Dedifferentiated amniotic fluid mesenchymal stem cell (primary cell): ENCODE measurements at regions not wholly inside any gene's neighbourhood (a gene's known extent, or its start where the extent isn't known, plus 50 kb on each side); places are given as distances from the start of the nearest gene placed in this dataset.
"Not testable (repeated sequence)": the region's sequence is repeated elsewhere in the genome, so short reads cannot be mapped to it uniquely, and the experiment has no call there.

Source experiments
- DNase-seq: peaks from one replicate; pipeline ENCODE4 v3.0.0-alpha.2; 2016; ENCODE audit errors: extremely low spot score

DNA sequence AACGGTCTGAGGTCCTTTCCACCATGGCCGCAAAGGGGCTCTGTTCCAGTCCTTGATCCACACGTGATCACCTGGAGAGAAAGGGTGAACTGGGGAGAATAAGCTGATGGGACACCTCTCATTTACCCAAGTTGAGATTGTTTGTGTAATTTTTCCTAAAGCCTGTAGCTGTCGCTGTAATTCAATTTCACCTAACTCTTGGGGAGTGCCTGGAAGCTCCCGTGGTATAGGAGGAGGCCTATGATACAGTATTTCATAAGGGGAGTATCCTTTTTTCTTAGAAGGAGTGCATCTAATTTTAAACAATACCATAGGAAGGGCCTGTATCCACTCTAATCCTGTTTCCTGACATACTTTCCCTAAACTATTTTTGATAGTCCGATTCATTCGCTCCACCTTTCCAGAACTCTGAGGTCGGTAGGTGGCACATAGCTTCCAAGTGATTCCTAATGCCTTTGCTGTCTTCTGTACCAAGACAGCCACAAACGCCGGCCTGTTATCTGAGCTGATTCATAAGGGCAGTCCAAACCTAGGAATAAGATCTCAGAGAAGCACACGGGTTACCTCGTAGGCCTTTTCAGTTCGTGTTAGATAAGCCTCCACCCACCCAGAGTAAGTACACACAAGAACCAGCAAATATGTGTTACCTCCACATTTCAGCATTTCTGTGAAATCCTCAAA, 78.9 kb upstream of the VEPH1 start:
- not testable (repeated sequence) for DNase-seq

DNA sequence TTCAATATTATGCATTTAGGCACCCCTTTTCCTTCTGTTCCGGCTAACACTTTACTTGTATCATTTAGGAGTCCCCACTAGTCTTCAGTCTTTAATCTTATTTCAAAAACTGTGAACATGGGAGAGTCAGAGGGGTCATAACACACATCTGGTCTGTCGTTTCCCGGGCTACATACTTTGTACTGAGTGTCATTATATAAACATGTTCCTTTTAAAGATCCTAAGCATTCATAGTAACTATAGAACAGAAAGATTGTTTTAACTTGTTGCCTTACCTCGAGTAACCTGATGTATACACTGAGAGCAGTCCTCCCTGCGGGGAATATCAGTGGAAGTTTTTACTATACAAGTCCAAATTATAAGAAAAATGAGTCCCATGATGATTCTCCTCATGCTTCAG, 78.2 kb upstream of the VEPH1 start:
- no peak for DNase-seq

DNA sequence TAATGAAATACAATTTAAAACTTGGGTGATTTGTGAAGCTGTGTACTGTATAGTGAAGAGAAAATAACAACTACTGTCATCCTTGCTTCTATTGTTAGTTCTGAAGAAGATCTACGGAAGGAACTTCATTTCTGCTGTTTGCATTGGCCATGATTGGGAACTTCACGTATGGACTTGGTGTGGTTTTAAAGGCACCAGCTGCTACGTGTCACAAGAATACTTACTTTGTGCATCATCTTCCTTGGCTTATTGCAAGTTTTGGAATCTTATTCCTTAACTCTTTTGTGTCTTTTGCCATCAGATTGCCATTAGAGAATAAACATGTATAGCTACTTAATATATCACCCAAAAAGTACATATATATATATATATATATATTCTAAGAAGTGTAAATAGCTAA, 75.0 kb upstream of the VEPH1 start:
- DNase-seq, result no peak

DNA sequence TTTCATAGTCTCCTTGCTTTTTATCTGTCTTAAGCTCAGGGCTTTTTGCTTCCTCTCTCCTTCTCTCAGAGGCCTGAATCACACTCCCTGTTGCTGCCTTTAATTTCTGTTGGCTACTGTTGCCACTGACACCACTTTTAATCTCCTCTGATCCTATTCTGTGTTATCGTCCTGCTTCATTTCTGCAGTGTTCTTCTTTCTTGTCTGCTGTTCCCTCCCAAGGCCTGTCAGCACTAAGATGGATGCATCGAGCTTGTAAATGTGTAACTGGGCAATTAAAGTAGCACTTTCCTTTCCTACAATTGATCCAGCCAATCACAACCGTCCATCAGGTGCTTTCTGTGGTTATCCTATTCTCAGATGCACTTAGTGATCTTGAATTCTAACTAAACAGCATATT, 71.3 kb upstream of the VEPH1 start:
- DNase-seq, result no peak

DNA sequence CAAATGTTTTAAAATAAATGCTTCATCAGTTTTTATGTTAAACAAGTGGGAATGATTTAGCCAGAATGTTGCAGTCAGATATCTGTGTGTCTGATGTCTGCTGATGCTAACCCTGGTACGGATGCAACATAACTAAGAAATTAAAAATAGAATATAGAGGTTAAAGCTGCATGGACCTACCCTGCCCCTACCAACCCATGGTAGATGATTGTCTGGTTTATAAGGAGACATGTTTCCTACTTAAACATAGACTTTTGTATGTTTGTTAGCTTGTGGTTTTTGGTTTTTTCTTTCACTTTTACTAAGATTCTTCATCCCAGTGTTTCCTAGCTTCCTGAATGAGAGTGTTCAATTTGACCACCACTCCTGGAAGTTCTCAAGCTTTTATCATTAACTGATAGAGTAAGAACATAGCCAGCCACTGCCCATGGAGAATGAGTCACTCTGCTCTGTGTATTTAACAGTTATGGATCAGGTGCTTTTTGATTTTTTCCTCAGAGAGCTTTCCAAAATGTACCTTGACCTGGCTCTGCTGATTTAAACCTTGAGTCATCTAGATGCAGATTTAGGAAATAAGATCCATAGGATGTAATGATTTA, 70.7 kb upstream of the VEPH1 start:
- no peak for DNase-seq

DNA sequence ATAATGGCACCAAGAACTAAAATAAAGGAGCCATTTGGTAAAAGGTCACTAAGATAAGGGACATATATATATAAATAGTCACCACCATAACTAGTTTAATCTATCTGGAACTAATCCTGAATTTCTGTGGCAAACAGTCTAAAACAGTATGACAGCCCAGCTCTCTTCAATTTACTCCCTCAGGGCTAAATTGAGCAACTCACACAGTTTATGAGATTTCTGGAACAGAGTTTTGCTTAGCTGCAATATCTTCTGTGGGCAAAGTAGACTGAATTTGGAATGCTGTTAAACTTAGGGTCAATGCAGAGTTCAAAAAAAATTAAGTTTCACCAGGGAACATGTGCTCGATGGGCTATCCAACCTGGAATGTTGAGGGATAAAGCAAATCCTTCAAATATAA, 70.1 kb upstream of the VEPH1 start:
- DNase-seq, result peak; percentile 60

DNA sequence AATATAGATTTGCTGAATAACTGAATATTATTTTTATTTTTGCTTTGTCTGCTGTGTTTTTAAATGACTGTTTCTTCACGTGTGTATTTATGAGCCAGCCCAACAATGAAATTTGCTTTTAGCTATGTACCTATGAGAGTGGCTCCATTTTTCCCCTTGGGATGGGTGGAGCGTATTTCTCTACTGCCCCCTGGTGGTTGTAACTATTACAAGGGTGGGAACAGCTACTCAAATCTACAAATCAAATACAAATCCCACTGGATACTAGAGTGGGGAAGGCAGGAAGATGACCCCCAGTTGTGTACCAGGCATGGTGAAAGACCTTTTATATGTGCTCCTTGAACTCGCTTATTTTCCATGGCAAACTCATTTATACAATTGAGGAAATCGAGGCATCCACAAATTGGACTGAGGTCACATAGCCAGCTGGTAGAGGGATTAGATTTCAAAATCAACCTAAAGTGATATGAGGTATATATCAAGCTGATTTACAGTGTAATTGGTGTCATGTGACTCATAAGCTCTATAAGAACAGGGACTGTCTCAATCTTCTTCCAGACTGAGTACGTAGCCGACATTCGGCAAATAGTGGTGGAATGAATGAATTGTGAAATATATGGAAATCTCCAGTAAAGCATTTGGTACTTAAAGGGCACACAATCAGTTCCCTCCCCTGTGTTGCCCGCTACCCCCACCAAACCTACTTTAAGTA, 69.5 kb upstream of the VEPH1 start:
- DNase-seq, result no peak

DNA sequence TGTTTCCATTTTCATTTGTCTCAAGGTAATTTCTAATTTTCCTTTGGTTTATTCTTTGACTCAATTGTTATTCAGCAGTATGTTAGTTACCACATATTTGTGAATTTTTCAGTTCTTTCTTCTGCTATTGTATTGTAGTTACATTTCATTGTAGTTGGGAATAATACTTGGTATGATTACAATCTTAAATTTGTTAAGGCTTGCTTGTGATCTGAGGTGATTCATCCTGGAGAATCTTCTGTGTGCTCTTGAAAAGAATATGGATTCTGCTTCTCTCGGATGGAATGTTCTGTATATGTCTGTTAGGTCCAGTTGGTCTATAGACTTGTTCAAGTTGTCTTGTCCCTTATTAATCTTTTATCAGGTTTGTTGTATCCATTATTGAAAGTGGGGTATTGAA, 63.4 kb upstream of the VEPH1 start:
- no peak for DNase-seq

DNA sequence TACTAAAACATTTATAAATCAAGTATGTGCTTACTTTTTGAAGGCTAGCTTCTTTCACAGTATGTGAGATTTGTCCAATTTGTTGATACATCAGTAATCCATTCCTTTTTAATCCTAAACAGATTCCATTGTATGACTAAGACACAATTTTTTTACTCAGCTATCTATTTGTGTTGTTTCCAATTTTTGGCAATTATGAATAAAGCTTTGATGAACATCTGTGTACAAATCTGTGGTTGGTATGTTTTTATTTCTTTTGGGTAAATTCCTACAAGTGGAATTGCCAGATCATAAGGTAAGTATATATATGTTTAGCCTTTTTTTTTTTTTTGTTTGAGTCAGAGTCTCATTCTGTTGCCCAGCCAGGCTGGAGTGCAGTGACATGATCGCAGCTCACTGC, 56.2 kb upstream of the VEPH1 start:
- no peak for DNase-seq
